NCI-H2227 treated with DMSO at 0.1 percent for 48 hours (cell line): ENCODE measurements at regions not wholly inside any gene's neighbourhood (a gene's known extent, or its start where the extent isn't known, plus 50 kb on each side); places are given as distances from the start of the nearest gene placed in this dataset.

ENCODE experiments used
- DNase-seq: peaks from one replicate; lab custom pipeline; 2025; lab: John Stamatoyannopoulos, UW

GRCh38 chr13:53204598-53204997 lies 176.0 kb downstream of the OLFM4 start:
- DNase-seq: no peak

DNA sequence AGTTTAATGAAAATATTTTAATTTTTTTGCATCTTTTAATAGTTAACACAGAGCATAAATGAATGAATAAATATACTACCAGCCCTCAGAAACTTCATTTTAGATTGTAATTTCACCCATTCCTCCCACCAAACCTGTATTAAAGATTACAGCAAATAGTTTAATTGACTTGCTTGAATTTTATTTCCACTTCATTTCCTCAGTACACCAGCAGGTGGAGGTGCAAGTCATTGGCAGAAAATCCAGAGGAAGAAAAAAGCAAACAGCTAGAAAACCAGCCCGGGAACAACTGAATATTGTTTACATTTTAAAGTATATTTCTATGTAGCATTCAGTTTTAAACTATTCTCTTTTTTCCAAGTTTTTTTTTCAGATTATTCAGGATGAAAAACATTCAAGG lies 177.8 kb downstream of the OLFM4 start:
- no peak for DNase-seq

DNA sequence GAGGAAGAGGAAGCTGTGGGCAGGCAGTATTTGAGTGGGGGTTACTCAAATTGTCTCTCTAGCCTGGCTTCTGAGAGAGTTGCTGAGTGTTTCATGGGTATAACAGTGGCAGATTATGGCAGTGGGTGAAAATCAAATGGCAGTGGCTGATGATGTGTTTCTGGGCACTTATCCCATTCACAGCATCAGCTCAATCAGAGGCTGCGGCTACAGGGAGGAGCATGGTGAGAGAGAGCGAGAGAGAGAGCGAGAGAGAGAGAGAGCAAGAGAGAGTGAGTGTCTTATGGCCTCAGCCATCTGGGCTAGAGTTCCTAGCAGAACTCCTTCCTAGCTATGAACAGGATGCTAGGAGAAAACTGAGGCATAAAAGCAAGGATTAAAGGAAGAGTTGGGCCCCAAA lies 178.9 kb downstream of the OLFM4 start:
- DNase-seq: no peak

DNA sequence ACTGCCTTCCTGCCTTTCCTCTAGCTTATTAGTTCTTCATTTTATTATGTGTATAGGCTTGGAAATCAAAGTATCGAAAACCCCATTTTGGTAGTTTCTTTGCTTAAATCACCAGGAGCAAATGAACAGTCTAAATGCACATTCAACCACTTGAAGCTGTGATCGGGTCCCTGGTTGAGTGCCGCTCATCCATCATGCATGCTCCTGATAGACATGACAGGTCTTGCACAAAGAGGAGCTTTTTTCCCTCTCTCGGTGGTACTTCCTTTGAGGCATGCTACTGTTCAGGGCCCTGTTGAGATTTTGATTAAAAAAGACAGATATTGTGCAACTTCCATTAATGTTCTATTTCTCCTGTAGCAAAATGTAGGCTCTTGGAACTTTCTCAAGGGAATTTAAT lies 185.8 kb downstream of the OLFM4 start:
- peak; percentile 13 for DNase-seq

GRCh38 chr13:53215563-53215962 lies 186.9 kb downstream of the OLFM4 start:
- no peak for DNase-seq

- DNase-seq: no peak
Observed at GRCh38 chr13:53216773-53217172, 188.2 kb downstream of the OLFM4 start.

GRCh38 chr13:53217194-53217593 lies 188.6 kb downstream of the OLFM4 start:
- no peak for DNase-seq

DNA sequence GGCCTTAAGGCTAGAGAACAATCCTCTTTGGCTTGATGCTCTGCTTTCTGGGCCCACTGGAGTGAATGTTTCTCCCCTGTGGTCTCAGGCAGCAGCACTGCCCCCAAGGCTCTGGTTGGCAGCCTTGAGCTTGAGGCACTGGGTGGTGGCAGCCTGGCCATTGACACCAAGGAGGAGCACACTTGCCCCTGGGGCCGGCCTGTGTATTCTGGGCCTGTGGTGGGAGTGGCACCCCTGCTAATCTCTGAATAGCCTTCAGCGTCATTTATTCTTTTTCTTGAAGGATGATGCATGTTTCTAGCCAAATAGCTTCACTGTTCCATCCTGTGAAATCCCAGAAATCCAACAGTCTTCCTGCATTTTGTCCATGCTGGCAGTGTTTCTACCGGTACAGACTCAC lies 191.4 kb downstream of the OLFM4 start:
- DNase-seq: no peak

- DNase-seq: no peak
Observed at GRCh38 chr13:53237696-53238095, 209.1 kb downstream of the OLFM4 start.

- DNase-seq: peak; percentile 1
Observed at GRCh38 chr13:53238261-53238660, 209.6 kb downstream of the OLFM4 start.

DNA sequence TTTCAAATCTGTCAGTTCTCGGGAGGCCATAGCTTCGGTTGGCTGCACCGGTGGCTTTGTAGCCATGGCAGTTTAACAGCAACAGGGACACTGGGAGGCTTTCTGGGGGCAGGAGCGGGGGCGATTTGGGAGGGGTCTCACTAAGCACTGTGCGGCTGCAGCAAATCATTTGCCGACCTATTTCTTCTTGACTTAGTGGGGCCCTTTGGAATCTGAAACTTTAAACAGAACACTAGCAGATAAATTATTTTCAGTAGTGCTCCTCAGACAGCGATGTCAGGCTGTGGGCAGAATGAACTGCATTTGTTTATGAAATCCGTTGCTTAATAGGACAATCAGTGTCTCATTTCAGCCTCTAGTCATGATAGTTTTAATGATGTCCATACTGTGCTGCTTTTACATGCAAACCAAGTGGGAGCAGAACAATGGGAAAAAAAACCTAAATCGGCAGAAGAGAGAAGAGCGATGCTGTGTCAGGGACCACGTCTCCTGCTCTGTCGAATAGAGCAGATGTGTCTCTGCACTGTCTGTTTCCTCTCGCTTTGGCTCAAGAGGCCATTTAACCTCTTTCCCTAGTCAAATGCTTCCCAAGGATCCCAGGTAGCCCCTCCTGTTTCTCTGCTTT lies 211.9 kb downstream of the OLFM4 start:
- DNase-seq: no peak

- peak; percentile 87 for DNase-seq
Observed at GRCh38 chr13:53241891-53242348, 213.3 kb downstream of the OLFM4 start.

- DNase-seq: no peak
Observed at GRCh38 chr13:53249236-53249635, 220.6 kb downstream of the OLFM4 start.

DNA sequence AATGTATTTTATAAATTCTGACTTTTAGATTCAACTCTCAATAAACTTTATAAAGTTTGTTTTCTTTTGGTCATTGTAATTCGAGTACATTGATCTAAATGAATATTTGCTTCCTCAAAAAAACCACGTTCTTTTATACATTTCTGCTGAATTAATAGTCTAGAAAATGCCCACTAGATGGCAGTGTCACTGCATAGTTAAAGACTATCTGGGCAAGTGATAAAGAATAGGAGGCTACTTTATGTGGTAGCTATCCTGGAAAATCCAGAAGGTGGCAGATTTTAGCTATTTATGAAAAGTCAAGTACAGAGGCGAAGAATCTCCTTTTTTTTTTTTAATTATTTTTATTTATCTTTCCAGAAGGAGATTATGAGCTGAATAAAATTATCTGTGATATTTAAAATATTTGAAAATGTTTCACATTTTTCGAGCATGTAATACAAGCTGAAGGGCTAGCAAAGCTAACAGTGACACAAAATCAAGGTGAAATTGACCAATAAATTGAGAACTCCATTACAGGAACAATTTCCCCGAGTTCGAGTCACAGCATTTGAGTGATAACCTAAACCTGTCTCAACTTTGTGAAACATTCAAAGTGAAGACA lies 221.8 kb downstream of the OLFM4 start:
- peak; percentile 57 for DNase-seq

- no peak for DNase-seq
Observed at GRCh38 chr13:53250977-53251376, 222.4 kb downstream of the OLFM4 start.

- DNase-seq: no peak
Observed at GRCh38 chr13:53254500-53254899, 225.9 kb downstream of the OLFM4 start.

DNA sequence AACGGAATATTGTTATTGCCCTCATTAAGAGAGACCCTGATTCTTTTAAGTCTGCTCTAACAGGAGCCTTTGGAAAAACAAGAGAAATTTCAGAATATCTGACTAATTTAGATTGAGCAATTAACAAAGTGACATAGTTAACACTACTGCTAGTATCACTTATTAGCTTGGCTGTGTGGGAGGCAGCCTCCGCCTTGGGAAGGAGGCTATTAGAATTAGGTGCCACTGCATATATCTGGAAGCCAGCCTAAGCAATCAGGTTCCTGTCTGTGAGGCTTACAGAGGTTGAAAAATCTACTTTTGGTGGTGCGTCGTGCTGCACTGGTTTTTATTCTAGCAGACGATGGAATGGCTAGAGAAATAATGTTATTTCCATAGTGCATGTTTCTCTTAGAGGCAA lies 227.2 kb downstream of the OLFM4 start:
- no peak for DNase-seq

DNA sequence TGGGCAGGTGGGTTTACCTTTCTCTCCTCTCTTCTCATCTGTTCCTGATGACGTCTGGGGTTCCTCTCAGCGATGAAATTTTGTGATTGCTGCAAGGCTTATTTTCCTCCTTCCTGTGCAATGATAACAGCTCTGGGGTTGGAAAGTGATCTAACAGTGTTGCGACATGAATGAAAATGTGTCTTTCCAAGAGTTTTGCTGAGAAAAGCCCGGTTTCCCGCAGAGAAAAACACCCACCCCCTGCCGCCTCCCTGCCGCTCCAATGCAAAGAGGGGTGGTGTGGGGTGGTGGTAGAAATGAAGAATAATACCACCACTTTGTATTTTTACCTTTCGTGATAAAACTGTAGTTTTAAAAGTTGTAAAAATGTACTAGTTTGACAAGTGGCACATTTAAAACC lies 232.0 kb downstream of the OLFM4 start:
- no peak for DNase-seq

DNA sequence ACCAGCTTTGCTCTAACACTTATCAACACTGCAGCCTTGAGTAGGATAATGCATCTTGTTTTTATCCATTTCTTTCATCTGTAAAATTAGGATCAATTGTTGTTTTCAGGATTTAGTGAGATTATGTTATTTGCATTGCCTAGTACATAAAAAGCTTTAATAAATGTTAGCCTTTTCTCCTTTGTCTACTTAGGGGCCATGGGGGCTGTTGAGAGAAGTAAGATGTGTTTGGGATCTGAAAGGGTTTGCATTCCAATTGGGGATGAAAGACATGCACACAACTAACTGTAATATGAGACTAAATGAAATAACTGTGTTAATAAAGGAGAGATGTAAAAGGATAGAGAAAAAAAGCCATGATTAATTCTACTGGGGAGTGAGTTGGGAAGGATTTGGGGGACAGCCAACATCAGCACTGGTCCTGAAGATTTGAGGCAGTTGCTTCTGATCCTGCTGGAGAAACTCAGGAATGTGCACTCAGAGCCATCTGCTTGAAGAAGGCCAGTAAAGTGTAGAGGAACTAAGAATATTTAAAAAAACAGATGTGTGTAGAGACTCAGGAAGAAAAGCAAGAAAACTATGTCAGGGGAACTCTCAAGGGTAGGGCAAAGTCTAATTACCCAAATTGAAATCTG lies 236.3 kb downstream of the OLFM4 start:
- no peak for DNase-seq

DNA sequence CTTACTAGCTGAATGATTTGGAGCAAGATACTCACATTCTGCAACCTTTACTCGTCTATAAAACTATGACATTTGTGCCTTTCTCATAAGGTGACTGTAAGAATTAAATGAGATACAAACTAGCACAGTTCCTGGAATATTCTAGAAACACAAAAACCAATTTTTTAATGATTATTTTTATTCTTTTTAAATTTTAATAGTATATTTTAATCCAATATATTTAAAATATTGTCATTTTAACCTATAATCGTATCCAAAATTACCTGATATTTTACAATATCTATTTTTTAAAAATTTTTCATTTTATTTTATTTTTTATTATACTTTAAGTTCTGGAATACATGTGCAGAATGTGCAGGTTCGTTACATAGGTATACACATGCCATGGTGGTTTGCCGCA lies 238.1 kb downstream of the OLFM4 start:
- no peak for DNase-seq

DNA sequence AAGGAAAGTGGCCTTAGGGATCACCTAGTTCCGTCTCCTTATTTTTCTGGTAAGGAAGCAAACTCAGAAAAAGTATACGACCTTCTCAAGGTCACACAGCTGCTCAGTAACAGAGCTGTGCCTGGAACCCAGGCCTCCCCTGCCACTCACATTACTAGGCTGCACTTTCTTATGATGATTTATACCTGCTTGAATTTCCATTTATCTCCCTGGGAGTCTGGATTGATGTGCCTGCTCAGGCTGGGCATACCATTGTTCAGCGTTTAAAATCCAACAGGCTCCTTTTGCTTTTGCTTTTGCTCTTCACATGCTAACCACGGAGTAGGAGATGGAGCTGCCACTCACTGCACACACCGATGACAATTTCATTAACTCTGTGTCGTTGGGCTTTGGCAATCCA lies 241.0 kb downstream of the OLFM4 start:
- DNase-seq: no peak

DNA sequence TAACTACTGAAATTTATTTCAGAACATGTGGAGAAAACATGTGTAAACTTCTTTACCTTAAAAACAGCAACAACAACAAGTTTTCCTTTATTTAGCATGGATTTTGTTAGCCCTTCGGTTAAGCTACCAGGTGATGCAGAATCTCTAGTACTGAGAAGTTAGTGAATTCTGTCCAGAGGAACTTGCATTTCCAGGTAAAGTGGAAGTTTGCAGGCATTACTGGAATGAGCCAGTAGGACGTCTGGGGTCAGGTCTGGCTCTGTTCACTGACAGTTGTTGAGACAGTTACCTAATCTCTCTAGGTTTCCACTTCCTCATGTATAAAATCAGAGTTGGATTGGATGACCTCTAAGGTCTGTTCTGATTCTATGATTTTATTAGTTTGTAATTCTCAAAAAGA lies 244.3 kb downstream of the OLFM4 start:
- DNase-seq: no peak

GRCh38 chr13:53276265-53276664 lies 247.7 kb downstream of the OLFM4 start:
- DNase-seq: no peak

GRCh38 chr13:53281677-53282076 lies 253.1 kb downstream of the OLFM4 start:
- no peak for DNase-seq
